ENCODE measurements at regions not wholly inside any gene's neighbourhood (a gene's known extent, or its start where the extent isn't known, plus 50 kb on each side); places are given as distances from the start of the nearest gene placed in this dataset.

- no peak for TF ChIP-seq POLR2A (IDR thresholded peaks at IDR 0.05; ENCODE audit: low read length)
- TF ChIP-seq GATA1 (IDR thresholded peaks at IDR 0.05; ENCODE audit: low read depth, low read length): no peak
Measured at GRCh38 chr5:6317116-6317798, 61.1 kb downstream of the MED10 start.

Measured in erythroblast (primary cell).